Neural cell (in vitro differentiated cells): ENCODE measurements at regions not wholly inside any gene's neighbourhood (a gene's known extent, or its start where the extent isn't known, plus 50 kb on each side); places are given as distances from the start of the nearest gene placed in this dataset.

Source experiments
- H2AFZ ChIP-seq: fragments of 200-600, 300-800 bp; sonication (generic), shearing (Covaris generic); 2 replicates; pipeline ENCODE4 v1.6.0; 2014; ENCODE audit warnings: low read depth, mild to moderate bottlenecking, antibody characterized with exemption, low read length, moderate library complexity
- H3F3A ChIP-seq: fragments of 200-600 bp; shearing (Covaris generic); 2 replicates; pipeline ENCODE4 v1.6.1; 2016; ENCODE audit warnings: mild to moderate bottlenecking, moderate library complexity, mixed read lengths, antibody characterized with exemption, low read length; ENCODE audit not compliant: insufficient read depth, poor library complexity, severe bottlenecking
- H3K27ac ChIP-seq: fragments of 200-600, 300-800 bp; sonication (generic), shearing (Covaris generic); 2 replicates; pipeline ENCODE4 v1.5.1; 2014; ENCODE audit warnings: mild to moderate bottlenecking, low read length, moderate library complexity
- H3K27me3 ChIP-seq: fragments of 300-800, 200-600 bp; sonication (generic), shearing (Covaris generic); 2 replicates; pipeline ENCODE4 v1.6.0; 2014; ENCODE audit warnings: mild to moderate bottlenecking, low read depth, low read length, moderate library complexity; ENCODE audit not compliant: insufficient read depth
- H3K36me3 ChIP-seq: fragments of 300-800, 200-600 bp; sonication (generic), shearing (Covaris generic); 2 replicates; pipeline ENCODE4 v1.5.1; 2014; ENCODE audit warnings: mild to moderate bottlenecking, antibody characterized with exemption, low read length, moderate library complexity; ENCODE audit not compliant: insufficient read depth
- H3K4me2 ChIP-seq: fragments of 300-800, 200-600 bp; sonication (generic), shearing (Covaris generic); 2 replicates; pipeline ENCODE4 v1.6.0; 2014; ENCODE audit warnings: mild to moderate bottlenecking, low read length
- H3K4me3 ChIP-seq: fragments of 300-800, 200-600 bp; sonication (generic), shearing (Covaris generic); 2 replicates; pipeline ENCODE4 v1.5.1; 2014; ENCODE audit warnings: mild to moderate bottlenecking, low read length, moderate library complexity
- H3K79me2 ChIP-seq: fragments of 200-600 bp; shearing (Covaris generic); replicated peaks from 2 replicates; pipeline ENCODE4 v1.6.0; 2014; ENCODE audit warnings: mild to moderate bottlenecking, low read length, moderate library complexity; ENCODE audit not compliant: insufficient read depth
- H3K9ac ChIP-seq: fragments of 300-800, 200-600 bp; sonication (generic), shearing (Covaris generic); 2 replicates; pipeline ENCODE4 v1.6.1; 2016; ENCODE audit warnings: mild to moderate bottlenecking, low read length, mixed read lengths
- H3K9me2 ChIP-seq: fragments of 200-600 bp; shearing (Covaris generic); 2 replicates; pipeline ENCODE4 v1.6.1; 2016; ENCODE audit warnings: mild to moderate bottlenecking, low read length, mixed read lengths; ENCODE audit not compliant: insufficient read depth
- H3K9me3 ChIP-seq: fragments of 200-600, 300-800 bp; sonication (generic), shearing (Covaris generic); 2 replicates; pipeline ENCODE4 v1.6.1; 2016; ENCODE audit warnings: mild to moderate bottlenecking, mixed run types, low read length, moderate library complexity, mixed read lengths
- H4K20me1 ChIP-seq: fragments of 200-600 bp; shearing (Covaris generic); 2 replicates; pipeline ENCODE4 v1.6.1; 2016; ENCODE audit warnings: mild to moderate bottlenecking, mixed run types; ENCODE audit not compliant: insufficient read depth
- CTCF ChIP-seq: fragments of 450-650 bp; IDR thresholded peaks from 2 replicates; pipeline ENCODE4 v1.5.1; 2014; ENCODE audit warnings: antibody characterized with exemption, mild to moderate bottlenecking, moderate library complexity; ENCODE audit not compliant: poor library complexity, severe bottlenecking
- EP300 ChIP-seq: fragments of 450-650 bp; conservative IDR thresholded peaks from 2 replicates; pipeline ENCODE4 v1.6.1; 2014; ENCODE audit warnings: antibody characterized with exemption, mild to moderate bottlenecking, moderate library complexity; ENCODE audit not compliant: poor library complexity, severe bottlenecking
- EZH2 ChIP-seq: fragments of 200-600, 300-800 bp; shearing (Covaris generic), sonication (generic); IDR thresholded peaks from 2 replicates; pipeline ENCODE4 v1.6.1; 2014; ENCODE audit warnings: antibody characterized with exemption, low read length, borderline replicate concordance, mild to moderate bottlenecking; ENCODE audit not compliant: insufficient read depth, poor library complexity, severe bottlenecking
- MXI1 ChIP-seq: fragments of 450-650 bp; conservative IDR thresholded peaks from 2 replicates; pipeline ENCODE4 v1.6.1; 2014; ENCODE audit warnings: antibody characterized with exemption, mild to moderate bottlenecking; ENCODE audit not compliant: poor library complexity, severe bottlenecking
- POLR2AphosphoS5 ChIP-seq: IDR thresholded peaks from 2 replicates; pipeline ENCODE4 v1.6.1; 2012
- RAD21 ChIP-seq: fragments of 450-650 bp; conservative IDR thresholded peaks from 2 replicates; pipeline ENCODE4 v1.6.1; 2014; ENCODE audit warnings: antibody characterized with exemption, mild to moderate bottlenecking, moderate library complexity
- REST ChIP-seq: IDR thresholded peaks from 2 replicates; pipeline ENCODE4 v1.6.1; 2012; ENCODE audit warnings: borderline replicate concordance
- SMC3 ChIP-seq: fragments of 450-650 bp; conservative IDR thresholded peaks from 2 replicates; pipeline ENCODE4 v1.6.1; 2014; ENCODE audit warnings: antibody characterized with exemption, mild to moderate bottlenecking, moderate library complexity; ENCODE audit not compliant: poor library complexity
- TAF1 ChIP-seq: IDR thresholded peaks from 2 replicates; pipeline ENCODE4 v1.6.1; 2012; ENCODE audit warnings: low read depth

GRCh38 chr16:65600046-65600445 lies 478.2 kb upstream of the CDH11 start:
- no peaks in the 10 kb centered on the region for H3K79me2 ChIP-seq
- TF ChIP-seq TAF1 (no peak), SMC3 (no peak), EZH2 (no peak), MXI1 (no peak), EP300 (no peak), POLR2AphosphoS5 (no peak), REST (no peak), CTCF (no peak), RAD21 (no peak)
- no peaks in the 10 kb centered on the region for H4K20me1 ChIP-seq
- H3K27me3 ChIP-seq, result peaks cover 12% of the 10 kb centered on the region
- H3K9me2 ChIP-seq, result no peaks in the 10 kb centered on the region
- H3K9ac ChIP-seq, result no peak overlapping the region
- no peak overlapping the region for H2AFZ ChIP-seq
- H3K27ac ChIP-seq, result no peak overlapping the region
- H3K4me2 ChIP-seq, result no peak overlapping the region
- no peaks in the 10 kb centered on the region for H3K36me3 ChIP-seq
- no peak overlapping the region for H3K4me3 ChIP-seq
- no peaks in the 10 kb centered on the region for H3F3A ChIP-seq
- H3K9me3 ChIP-seq, result no peaks in the 10 kb centered on the region

DNA sequence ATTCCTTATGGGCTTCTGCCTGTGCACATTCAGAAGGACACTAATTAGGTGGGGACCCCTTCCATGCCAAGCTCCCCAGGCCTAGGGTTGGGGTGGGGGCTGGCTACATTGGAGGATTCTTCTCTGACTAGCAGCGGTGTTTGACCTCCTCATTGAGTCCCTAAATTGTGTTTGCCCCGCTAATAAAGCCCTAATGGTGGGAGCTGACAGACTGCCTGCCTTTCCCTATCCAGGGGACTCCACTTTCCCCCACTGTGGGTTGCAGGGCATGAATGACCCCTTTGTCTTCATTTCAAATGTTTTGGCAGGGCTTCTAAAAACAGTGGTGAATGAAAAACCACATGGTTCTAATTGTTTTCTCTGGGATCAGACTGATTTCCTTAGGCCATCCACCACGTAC lies 476.8 kb upstream of the CDH11 start:
- Histone ChIP-seq H3K9ac (no peak overlapping the region), H3K9me3 (no peaks in the 10 kb centered on the region), H3K79me2 (no peaks in the 10 kb centered on the region), H3F3A (no peaks in the 10 kb centered on the region), H3K9me2 (no peaks in the 10 kb centered on the region), H4K20me1 (no peaks in the 10 kb centered on the region), H2AFZ (no peak overlapping the region), H3K27ac (no peak overlapping the region), H3K36me3 (no peaks in the 10 kb centered on the region), H3K4me2 (no peak overlapping the region), H3K4me3 (no peak overlapping the region), H3K27me3 (peaks cover 12% of the 10 kb centered on the region)
- TF ChIP-seq RAD21 (no peak), POLR2AphosphoS5 (no peak), SMC3 (no peak), CTCF (no peak), EZH2 (no peak), TAF1 (no peak), EP300 (no peak), MXI1 (no peak), REST (no peak)
